ENCODE measurements at regions not wholly inside any gene's neighbourhood (a gene's known extent, or its start where the extent isn't known, plus 50 kb on each side); places are given as distances from the start of the nearest gene placed in this dataset.

DNA sequence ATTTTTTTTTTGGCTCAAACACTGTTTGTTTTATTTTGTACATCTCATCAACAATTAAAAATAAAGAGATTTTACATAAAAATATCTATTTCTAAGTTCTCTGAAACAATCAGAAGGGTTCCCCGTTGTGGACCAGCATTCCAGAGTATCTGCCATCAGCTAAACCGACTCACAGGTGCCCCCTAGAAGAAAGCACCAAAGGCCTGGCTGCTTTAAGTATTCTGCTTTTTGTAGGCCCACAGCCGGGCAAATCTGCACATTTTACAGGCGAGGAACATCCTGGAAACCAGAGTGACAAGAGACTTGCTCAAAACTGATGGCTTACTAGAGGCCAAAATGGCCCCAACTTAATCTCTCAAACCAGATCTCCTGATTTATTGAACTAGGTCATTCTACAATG is 82.2 kb upstream of the SETBP1 start:
- no peak for DNase-seq (ENCODE audit: extremely low read depth, insufficient read length)
- TF ChIP-seq, protein P1, sequence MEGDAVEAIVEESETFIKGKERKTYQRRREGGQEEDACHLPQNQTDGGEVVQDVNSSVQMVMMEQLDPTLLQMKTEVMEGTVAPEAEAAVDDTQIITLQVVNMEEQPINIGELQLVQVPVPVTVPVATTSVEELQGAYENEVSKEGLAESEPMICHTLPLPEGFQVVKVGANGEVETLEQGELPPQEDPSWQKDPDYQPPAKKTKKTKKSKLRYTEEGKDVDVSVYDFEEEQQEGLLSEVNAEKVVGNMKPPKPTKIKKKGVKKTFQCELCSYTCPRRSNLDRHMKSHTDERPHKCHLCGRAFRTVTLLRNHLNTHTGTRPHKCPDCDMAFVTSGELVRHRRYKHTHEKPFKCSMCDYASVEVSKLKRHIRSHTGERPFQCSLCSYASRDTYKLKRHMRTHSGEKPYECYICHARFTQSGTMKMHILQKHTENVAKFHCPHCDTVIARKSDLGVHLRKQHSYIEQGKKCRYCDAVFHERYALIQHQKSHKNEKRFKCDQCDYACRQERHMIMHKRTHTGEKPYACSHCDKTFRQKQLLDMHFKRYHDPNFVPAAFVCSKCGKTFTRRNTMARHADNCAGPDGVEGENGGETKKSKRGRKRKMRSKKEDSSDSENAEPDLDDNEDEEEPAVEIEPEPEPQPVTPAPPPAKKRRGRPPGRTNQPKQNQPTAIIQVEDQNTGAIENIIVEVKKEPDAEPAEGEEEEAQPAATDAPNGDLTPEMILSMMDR (IDR thresholded peaks at IDR 0.05; ENCODE audit: insufficient read depth, low read length, poor library complexity, severe bottlenecking) = no peak
- Histone ChIP-seq H3K36me3 (ENCODE audit: control insufficient read depth, insufficient read depth, low read length) (no peaks in the 10 kb centered on the region), H3K4me3 (replicated peaks; ENCODE audit: low read depth, low read length) (no peak overlapping the region), H3K27me3 (replicated peaks; ENCODE audit: control insufficient read depth, insufficient read depth, low read length) (no peaks in the 10 kb centered on the region)

DNA sequence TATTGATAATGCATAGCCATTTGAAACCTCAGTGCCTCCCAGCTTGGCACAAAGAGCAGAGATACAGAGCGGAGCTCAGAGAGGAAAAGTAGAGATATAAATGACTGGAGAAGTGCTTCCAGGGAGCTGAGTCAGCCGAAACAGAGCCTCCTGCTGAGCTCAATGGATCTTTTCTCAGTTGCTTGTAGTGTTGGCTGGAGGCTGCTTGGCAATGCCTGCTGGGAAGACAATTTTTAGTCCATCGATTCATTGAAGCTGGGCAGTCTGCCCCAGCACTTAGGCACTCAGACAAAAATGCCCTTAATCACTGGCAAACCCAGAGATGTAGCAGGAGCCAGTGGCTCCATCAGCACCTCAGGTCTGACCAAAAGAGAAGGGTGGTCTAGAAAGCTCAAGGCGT is 81.3 kb upstream of the SETBP1 start:
- TF ChIP-seq, protein P1 (IDR thresholded peaks at IDR 0.05; ENCODE audit: insufficient read depth, low read length, poor library complexity, severe bottlenecking) = no peak
- no peak overlapping the region for H3K4me3 ChIP-seq (replicated peaks; ENCODE audit: low read depth, low read length)
- H3K27me3 ChIP-seq (replicated peaks; ENCODE audit: control insufficient read depth, insufficient read depth, low read length) = no peaks in the 10 kb centered on the region
- H3K36me3 ChIP-seq (ENCODE audit: control insufficient read depth, insufficient read depth, low read length) = no peaks in the 10 kb centered on the region
- DNase-seq (ENCODE audit: extremely low read depth, insufficient read length) = no peak

DNA sequence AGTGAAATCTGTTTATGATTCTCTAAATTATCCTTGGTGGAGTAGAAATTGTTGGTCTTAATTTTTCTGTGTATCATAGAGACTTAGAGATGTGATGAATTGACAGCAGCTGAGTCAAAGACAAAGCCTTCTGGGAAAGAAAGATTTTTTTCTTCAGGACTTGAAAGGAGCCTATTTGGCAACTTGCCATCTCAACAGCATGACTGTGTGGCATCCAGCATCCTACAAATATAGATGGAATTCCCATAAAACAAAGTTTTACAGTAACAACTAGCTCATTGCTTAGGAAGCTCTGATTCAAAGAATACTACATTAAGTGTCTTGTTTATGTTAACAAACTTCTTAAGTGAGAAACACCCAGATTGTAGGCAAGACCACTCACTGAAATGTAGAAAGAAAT is 79.2 kb upstream of the SETBP1 start:
- Histone ChIP-seq H3K27me3 (replicated peaks; ENCODE audit: control insufficient read depth, insufficient read depth, low read length) (no peaks in the 10 kb centered on the region), H3K36me3 (ENCODE audit: control insufficient read depth, insufficient read depth, low read length) (no peaks in the 10 kb centered on the region), H3K4me3 (replicated peaks; ENCODE audit: low read depth, low read length) (no peak overlapping the region)
- no peak for DNase-seq (ENCODE audit: extremely low read depth, insufficient read length)
- TF ChIP-seq, protein P1 (IDR thresholded peaks at IDR 0.05; ENCODE audit: insufficient read depth, low read length, poor library complexity, severe bottlenecking) = no peak

DNA sequence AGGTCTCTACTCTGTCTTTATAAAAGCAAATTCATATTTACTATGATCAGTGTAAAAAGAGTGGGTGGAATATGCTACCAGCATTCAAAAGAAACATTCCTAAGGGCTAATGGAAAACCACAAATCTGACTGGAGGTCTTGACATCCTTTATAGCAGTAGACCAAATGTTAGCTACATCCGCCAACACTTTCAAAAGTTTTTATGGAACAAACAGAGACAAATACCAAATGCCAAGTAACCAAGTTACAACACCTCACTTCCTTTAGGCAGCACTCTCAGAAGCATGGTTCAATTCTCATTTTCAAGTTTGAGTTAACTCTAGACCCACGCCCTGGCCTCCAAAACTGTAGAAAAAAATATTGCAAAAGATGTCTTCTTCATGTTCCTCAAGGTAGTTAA is 78.3 kb upstream of the SETBP1 start:
- no peaks in the 10 kb centered on the region for H3K36me3 ChIP-seq (ENCODE audit: control insufficient read depth, insufficient read depth, low read length)
- no peaks in the 10 kb centered on the region for H3K27me3 ChIP-seq (replicated peaks; ENCODE audit: control insufficient read depth, insufficient read depth, low read length)
- TF ChIP-seq, protein P1 (IDR thresholded peaks at IDR 0.05; ENCODE audit: insufficient read depth, low read length, poor library complexity, severe bottlenecking) = no peak
- H3K4me3 ChIP-seq (replicated peaks; ENCODE audit: low read depth, low read length) = no peak overlapping the region
- DNase-seq (ENCODE audit: extremely low read depth, insufficient read length) = no peak

DNA sequence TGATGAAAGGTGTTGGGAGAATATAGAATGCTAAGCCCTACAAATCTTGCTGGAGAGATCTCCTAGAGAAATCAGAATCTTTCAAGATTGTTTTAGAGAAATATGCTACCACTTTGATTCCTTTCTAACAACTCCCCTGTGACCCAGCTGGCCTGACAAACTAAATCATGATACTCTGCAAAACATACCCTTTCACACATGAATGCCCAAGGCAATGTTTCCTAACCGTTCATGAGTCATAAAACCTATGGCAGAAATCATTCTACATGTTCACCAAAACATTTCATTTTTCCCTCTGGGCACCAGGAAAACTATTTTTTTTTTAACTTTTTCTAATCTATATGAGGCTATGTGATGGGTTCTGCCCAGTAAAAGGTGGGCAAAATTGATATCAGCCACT is 77.8 kb upstream of the SETBP1 start:
- no peak for DNase-seq (ENCODE audit: extremely low read depth, insufficient read length)

More for the DNA sequence above, 77.8 kb upstream of the SETBP1 start:
- TF ChIP-seq, protein P1 (IDR thresholded peaks at IDR 0.05; ENCODE audit: insufficient read depth, low read length, poor library complexity, severe bottlenecking) = no peak
- no peak overlapping the region for H3K4me3 ChIP-seq (replicated peaks; ENCODE audit: low read depth, low read length)
- no peaks in the 10 kb centered on the region for H3K36me3 ChIP-seq (ENCODE audit: control insufficient read depth, insufficient read depth, low read length)
- H3K27me3 ChIP-seq (replicated peaks; ENCODE audit: control insufficient read depth, insufficient read depth, low read length) = no peaks in the 10 kb centered on the region

All from GM06990 (cell line).